ENCODE measurements at regions not wholly inside any gene's neighbourhood (a gene's known extent, or its start where the extent isn't known, plus 50 kb on each side); places are given as distances from the start of the nearest gene placed in this dataset.

GRCh38 chr15:79154483-79155135, 64.0 kb upstream of the RASGRF1 start:
- no peak for TF ChIP-seq POLR2AphosphoS5 (IDR thresholded peaks at IDR 0.05; ENCODE audit: low read depth, low read length)
- TF ChIP-seq POLR2A (IDR thresholded peaks at IDR 0.05; ENCODE audit: insufficient read depth in 1 of 2, low read depth in 2 of 2, low read length in 2 of 2), result no peak
- TF ChIP-seq HNRNPL (IDR thresholded peaks at IDR 0.05; ENCODE audit: low read depth, low read length), result no peak
- no peak for TF ChIP-seq CTCF (CRISPR knock-in tag; IDR thresholded peaks at IDR 0.05)
- no peak for TF ChIP-seq ZNF629 (CRISPR knock-in tag; conservative IDR thresholded peaks at IDR 0.05)
- no peak for TF ChIP-seq CC2D1A (CRISPR knock-in tag; IDR thresholded peaks at IDR 0.05)
- no peak for TF ChIP-seq ARHGAP35 (CRISPR knock-in tag; IDR thresholded peaks at IDR 0.05; ENCODE audit: borderline replicate concordance)
- no peak for TF ChIP-seq SRSF9 (IDR thresholded peaks at IDR 0.05; ENCODE audit: borderline replicate concordance, insufficient read depth, low read depth, low read length, poor library complexity, severe bottlenecking)
- no peak for TF ChIP-seq SP1 (IDR thresholded peaks at IDR 0.05)
- TF ChIP-seq SP1 (CRISPR knock-in tag; IDR thresholded peaks at IDR 0.05), result no peak
- TF ChIP-seq ETV5 (CRISPR knock-in tag; IDR thresholded peaks at IDR 0.05; ENCODE audit: borderline replicate concordance), result no peak
- TF ChIP-seq, protein P1, sequence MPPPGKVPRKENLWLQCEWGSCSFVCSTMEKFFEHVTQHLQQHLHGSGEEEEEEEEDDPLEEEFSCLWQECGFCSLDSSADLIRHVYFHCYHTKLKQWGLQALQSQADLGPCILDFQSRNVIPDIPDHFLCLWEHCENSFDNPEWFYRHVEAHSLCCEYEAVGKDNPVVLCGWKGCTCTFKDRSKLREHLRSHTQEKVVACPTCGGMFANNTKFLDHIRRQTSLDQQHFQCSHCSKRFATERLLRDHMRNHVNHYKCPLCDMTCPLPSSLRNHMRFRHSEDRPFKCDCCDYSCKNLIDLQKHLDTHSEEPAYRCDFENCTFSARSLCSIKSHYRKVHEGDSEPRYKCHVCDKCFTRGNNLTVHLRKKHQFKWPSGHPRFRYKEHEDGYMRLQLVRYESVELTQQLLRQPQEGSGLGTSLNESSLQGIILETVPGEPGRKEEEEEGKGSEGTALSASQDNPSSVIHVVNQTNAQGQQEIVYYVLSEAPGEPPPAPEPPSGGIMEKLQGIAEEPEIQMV (CRISPR knock-in tag; IDR thresholded peaks at IDR 0.05; ENCODE audit: low read depth), result no peak
- TF ChIP-seq ZNF691 (CRISPR knock-in tag; IDR thresholded peaks at IDR 0.05; ENCODE audit: borderline replicate concordance, low read depth), result no peak
- TF ChIP-seq GATA4 (IDR thresholded peaks at IDR 0.05; ENCODE audit: borderline replicate concordance, low read depth), result no peak
- no peak for TF ChIP-seq TP53 (CRISPR knock-in tag; conservative IDR thresholded peaks at IDR 0.05)

Data from HepG2 (cell line).